GM20000 (cell line): ENCODE measurements at regions not wholly inside any gene's neighbourhood (a gene's known extent, or its start where the extent isn't known, plus 50 kb on each side); places are given as distances from the start of the nearest gene placed in this dataset.
"Not testable (repeated sequence)": the region's sequence is repeated elsewhere in the genome, so short reads cannot be mapped to it uniquely, and the experiment has no call there.

Source experiments
- DNase-seq: peaks from one replicate; pipeline ENCODE4 v3.0.0; 2012; ENCODE audit warnings: low spot score
- CTCF ChIP-seq: IDR thresholded peaks from 2 replicates; pipeline ENCODE4 v1.5.1; 2012; ENCODE audit warnings: mild to moderate bottlenecking, control low read depth; ENCODE audit errors: extremely low read depth, missing control alignments

GRCh38 chr16:51243936-51244436 lies 92.9 kb upstream of the SALL1 start:
- no peak for DNase-seq

GRCh38 chr16:51242296-51242994 lies 91.4 kb upstream of the SALL1 start:
- no peak for TF ChIP-seq CTCF
- no peak for DNase-seq

More at GRCh38 chr16:51243936-51244436, 92.9 kb upstream of the SALL1 start:
- TF ChIP-seq CTCF: no peak

GRCh38 chr16:51239196-51239595 lies 88.1 kb upstream of the SALL1 start:
- no peak for TF ChIP-seq CTCF
- no peak for DNase-seq

GRCh38 chr16:51237861-51238378 lies 86.8 kb upstream of the SALL1 start:
- TF ChIP-seq CTCF: no peak
- DNase-seq: no peak

GRCh38 chr16:51237207-51237606 lies 86.1 kb upstream of the SALL1 start:
- no peak for DNase-seq
- no peak for TF ChIP-seq CTCF

GRCh38 chr16:51236583-51236982 lies 85.5 kb upstream of the SALL1 start:
- TF ChIP-seq CTCF: no peak
- no peak for DNase-seq

GRCh38 chr16:51231702-51232101 lies 80.6 kb upstream of the SALL1 start:
- no peak for DNase-seq
- no peak for TF ChIP-seq CTCF

GRCh38 chr16:51230035-51230434 lies 79.0 kb upstream of the SALL1 start:
- not testable (repeated sequence) for DNase-seq
